Fibroblast of the aortic adventitia (primary cell): ENCODE measurements at regions not wholly inside any gene's neighbourhood (a gene's known extent, or its start where the extent isn't known, plus 50 kb on each side); places are given as distances from the start of the nearest gene placed in this dataset.

Experiments used
- DNase-seq: peaks from one replicate; pipeline ENCODE4 v3.0.0-alpha.2; 2010; ENCODE audit warnings: low read depth
- H3K4me3 ChIP-seq: 2 replicates; pipeline ENCODE4 v1.5.1; 2011; ENCODE audit warnings: low read depth, mild to moderate bottlenecking, control low read depth, low read length, moderate library complexity
- CTCF ChIP-seq: IDR thresholded peaks from 2 replicates; pipeline ENCODE4 v1.5.1; 2011; ENCODE audit warnings: mild to moderate bottlenecking, low read length, control low read depth, inconsistent platforms; ENCODE audit not compliant: insufficient read depth

DNA sequence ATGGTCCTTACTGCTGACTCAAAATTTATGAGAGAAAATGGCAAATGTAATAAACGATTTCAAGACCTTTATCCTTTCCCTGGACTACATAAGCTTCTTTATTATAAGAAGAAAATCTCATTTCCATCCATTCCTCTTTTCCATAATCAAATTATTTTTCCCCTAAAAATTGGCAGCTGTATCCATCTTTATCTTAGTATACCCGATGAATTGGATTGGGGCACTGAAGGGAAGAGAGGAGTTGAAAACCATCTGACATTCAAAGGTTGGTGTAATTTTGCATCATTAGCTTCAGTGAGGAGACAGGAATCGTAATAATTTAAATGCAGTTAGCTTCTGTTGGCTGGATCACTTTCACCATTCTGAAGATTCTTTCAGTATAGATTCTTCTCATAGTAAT, 574.1 kb downstream of the XIRP2 start:
- H3K4me3 ChIP-seq = no peak overlapping the region
- no peak for DNase-seq
- no peak for TF ChIP-seq CTCF

GRCh38 chr2:167454036-167454435, 565.8 kb downstream of the XIRP2 start:
- H3K4me3 ChIP-seq = no peak overlapping the region
- no peak for DNase-seq
- no peak for TF ChIP-seq CTCF

DNA sequence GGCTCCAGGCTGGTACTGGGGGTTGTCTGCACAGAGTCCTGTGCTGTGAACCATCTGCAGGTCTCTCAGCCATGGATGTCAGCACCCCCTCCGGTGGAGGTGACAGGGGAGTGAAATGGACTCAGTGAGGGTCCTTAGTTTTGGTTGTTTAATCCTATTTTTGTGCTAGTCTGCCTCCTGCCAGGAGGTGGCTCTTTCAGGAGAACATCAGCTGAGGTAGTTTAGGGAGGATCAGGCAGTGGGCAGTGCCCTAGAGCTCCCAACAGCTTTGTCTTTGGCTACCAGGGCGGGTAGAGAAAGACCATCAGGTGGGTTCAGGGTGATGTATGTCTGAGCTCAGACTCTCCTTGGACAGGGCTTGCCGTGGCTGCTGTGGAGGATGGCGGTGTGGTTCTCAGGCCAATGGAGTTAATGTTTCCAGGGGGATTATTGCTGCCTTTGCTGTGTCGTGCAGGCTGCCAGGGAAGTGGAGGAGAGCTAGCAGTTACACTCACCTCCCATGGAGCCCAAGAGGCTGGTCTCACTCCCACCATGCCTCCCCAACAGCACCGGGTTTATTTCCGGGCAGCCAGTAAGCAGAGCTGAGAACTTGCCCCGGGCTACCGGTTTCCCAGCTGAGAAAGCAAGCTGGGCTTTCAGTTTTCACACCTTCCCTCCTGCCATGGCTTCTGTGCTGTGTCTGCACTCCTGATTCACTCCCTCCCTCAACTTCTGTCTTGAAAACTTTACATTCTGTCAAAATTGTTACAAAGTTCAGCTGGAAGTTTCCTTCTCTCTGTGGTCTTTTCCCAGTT, 563.4 kb downstream of the XIRP2 start:
- DNase-seq = no peak
- H3K4me3 ChIP-seq = no peak overlapping the region
- TF ChIP-seq CTCF = no peak

DNA sequence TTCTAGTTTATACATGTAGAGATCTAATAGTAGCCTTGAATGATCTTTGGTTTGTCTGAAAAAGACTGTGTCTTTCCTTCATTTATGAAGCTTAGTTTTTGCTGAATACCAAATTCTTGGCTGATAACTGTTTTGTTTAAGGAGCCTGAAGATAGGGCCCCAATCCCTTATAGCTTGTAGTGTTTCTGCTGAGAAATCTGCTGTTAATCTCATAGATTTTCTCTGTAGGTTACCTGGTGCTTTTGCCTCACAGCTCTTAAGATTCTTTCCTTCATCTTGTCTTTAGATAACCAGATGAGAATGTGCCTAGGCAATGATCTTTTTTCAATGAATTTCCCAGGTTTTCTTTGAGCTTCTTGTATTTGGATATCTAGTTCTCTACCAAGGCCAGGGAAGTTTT, 562.1 kb downstream of the XIRP2 start:
- H3K4me3 ChIP-seq = no peak overlapping the region
- no peak for TF ChIP-seq CTCF
- no peak for DNase-seq

GRCh38 chr2:167440382-167440781, 552.1 kb downstream of the XIRP2 start:
- no peak for DNase-seq
- no peak overlapping the region for H3K4me3 ChIP-seq
- no peak for TF ChIP-seq CTCF

- no peak overlapping the region for H3K4me3 ChIP-seq
- no peak for DNase-seq
- TF ChIP-seq CTCF = no peak
Measured at GRCh38 chr2:167438206-167438605, 549.9 kb downstream of the XIRP2 start.

- no peak overlapping the region for H3K4me3 ChIP-seq
- no peak for DNase-seq
- no peak for TF ChIP-seq CTCF
Measured at GRCh38 chr2:167431949-167432348, 543.7 kb downstream of the XIRP2 start.
